Astrocyte (in vitro differentiated cells and primary cell): ENCODE measurements at regions not wholly inside any gene's neighbourhood (a gene's known extent, or its start where the extent isn't known, plus 50 kb on each side); places are given as distances from the start of the nearest gene placed in this dataset.

Experiments used
- CTCF ChIP-seq: IDR thresholded peaks from 2 replicates; pipeline ENCODE4 v1.5.1; 2011; ENCODE audit warnings: low read depth, mild to moderate bottlenecking, inconsistent platforms, low read length, moderate library complexity; ENCODE audit not compliant: insufficient read depth
- EZH2 ChIP-seq: IDR thresholded peaks from 2 replicates; pipeline ENCODE4 v1.6.1; 2012; ENCODE audit warnings: mild to moderate bottlenecking, low read length, inconsistent platforms; ENCODE audit not compliant: insufficient read depth

- TF ChIP-seq CTCF: no peak
- no peak for TF ChIP-seq EZH2
These were observed 496.0 kb upstream of the ADGRB3 start for GRCh38 chr6:68139130-68139529.
